WI38 (cell line): ENCODE measurements at regions not wholly inside any gene's neighbourhood (a gene's known extent, or its start where the extent isn't known, plus 50 kb on each side); places are given as distances from the start of the nearest gene placed in this dataset.

Source experiments
- H3K4me3 ChIP-seq: 2 replicates; pipeline ENCODE4 v1.5.1; 2011; ENCODE audit warnings: low read depth, mild to moderate bottlenecking, control low read depth, low read length
- TF ChIP-seq, protein P1 (sequence below): IDR thresholded peaks from 2 replicates; pipeline ENCODE4 v1.5.1; 2012; ENCODE audit warnings: low read depth, mild to moderate bottlenecking, control low read depth, low read length

DNA sequence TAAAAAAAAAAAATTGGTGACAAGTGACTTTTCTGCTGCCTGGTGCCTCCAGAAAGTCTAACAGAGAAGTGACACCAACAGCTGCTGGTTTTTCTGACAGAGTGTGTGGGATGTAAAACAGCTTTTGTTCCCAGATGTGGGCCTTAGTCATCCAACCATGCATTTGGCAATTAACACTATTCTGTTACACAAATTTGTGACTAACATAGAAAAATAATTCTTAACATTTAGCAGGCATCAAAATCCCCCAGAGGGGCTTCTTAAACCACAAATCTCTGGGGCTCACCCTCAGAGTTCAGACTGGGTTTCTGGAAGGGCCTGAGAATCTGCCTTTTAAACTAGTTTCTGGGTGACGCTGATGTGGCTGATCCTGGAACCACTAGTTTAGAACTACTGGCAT lies 100.5 kb upstream of the PCDH7 start:
- TF ChIP-seq, protein P1, sequence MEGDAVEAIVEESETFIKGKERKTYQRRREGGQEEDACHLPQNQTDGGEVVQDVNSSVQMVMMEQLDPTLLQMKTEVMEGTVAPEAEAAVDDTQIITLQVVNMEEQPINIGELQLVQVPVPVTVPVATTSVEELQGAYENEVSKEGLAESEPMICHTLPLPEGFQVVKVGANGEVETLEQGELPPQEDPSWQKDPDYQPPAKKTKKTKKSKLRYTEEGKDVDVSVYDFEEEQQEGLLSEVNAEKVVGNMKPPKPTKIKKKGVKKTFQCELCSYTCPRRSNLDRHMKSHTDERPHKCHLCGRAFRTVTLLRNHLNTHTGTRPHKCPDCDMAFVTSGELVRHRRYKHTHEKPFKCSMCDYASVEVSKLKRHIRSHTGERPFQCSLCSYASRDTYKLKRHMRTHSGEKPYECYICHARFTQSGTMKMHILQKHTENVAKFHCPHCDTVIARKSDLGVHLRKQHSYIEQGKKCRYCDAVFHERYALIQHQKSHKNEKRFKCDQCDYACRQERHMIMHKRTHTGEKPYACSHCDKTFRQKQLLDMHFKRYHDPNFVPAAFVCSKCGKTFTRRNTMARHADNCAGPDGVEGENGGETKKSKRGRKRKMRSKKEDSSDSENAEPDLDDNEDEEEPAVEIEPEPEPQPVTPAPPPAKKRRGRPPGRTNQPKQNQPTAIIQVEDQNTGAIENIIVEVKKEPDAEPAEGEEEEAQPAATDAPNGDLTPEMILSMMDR, result no peak
- H3K4me3 ChIP-seq, result no peak overlapping the region

DNA sequence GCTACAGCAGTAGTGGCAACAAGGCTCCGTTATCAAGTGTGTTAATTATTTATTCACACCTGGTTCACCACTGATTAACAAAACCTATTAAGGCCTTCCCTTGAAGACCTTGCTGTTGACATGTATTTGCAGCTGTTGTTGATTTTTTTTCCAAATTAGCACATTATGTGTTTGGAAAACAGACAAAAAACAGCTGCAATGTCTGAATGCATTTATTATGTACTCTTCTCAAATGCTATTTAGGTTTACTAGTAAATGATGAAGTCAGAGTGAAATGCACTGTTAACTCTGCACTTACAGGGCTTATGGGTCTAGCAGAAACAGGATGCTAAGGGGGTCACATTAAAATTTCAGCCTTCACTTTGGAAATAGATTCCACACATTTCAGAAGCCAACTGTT lies 99.5 kb upstream of the PCDH7 start:
- H3K4me3 ChIP-seq, result no peak overlapping the region
- TF ChIP-seq, protein P1, result no peak

- TF ChIP-seq, protein P1, result no peak
- H3K4me3 ChIP-seq, result no peak overlapping the region
Measured at GRCh38 chr4:30630431-30630830, 89.7 kb upstream of the PCDH7 start.

GRCh38 chr4:30632751-30633150 lies 87.4 kb upstream of the PCDH7 start:
- H3K4me3 ChIP-seq, result no peak overlapping the region
- TF ChIP-seq, protein P1, result no peak

GRCh38 chr4:30641345-30641744 lies 78.8 kb upstream of the PCDH7 start:
- TF ChIP-seq, protein P1, result no peak
- H3K4me3 ChIP-seq, result no peak overlapping the region

DNA sequence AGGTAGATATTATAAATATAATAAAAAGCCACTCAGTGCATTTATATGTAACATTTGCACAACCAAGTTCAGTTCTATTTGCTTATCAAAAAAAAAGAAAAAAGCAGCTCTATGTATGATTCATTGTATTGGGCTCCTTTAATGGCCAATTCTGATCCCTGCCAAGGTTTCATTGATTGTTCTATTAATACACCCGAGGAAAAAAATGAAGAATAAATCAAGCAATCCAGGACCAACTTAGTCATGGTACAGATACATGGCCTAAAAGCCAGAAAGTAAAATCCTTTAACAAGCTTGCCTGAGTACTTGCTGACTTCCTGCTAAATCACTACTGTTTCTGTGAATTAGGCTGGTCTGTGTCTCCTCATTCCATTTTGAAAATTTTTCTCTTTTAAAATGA lies 77.6 kb upstream of the PCDH7 start:
- no peak overlapping the region for H3K4me3 ChIP-seq
- TF ChIP-seq, protein P1, result no peak

- TF ChIP-seq, protein P1, result no peak
- no peak overlapping the region for H3K4me3 ChIP-seq
Measured at GRCh38 chr4:30653291-30653690, 66.9 kb upstream of the PCDH7 start.
